Kidney tubule cell (primary cell): ENCODE measurements at regions not wholly inside any gene's neighbourhood (a gene's known extent, or its start where the extent isn't known, plus 50 kb on each side); places are given as distances from the start of the nearest gene placed in this dataset.

Source experiments
- DNase-seq: peaks from one replicate; pipeline ENCODE4 v3.0.0-alpha.2; 2018; ENCODE audit warnings: low spot score

GRCh38 chr4:99712530-99712929, 54.9 kb upstream of the C4orf54 start:
- no peak for DNase-seq

GRCh38 chr4:99712099-99712498, 54.5 kb upstream of the C4orf54 start:
- no peak for DNase-seq

- DNase-seq: peak; percentile 10
Measured at GRCh38 chr4:99711657-99712056, 54.0 kb upstream of the C4orf54 start.

- DNase-seq: peak; percentile 92
Measured at GRCh38 chr4:99710681-99711345, 53.2 kb upstream of the C4orf54 start.

- peak; percentile 49 for DNase-seq
Measured at GRCh38 chr4:99710020-99710419, 52.4 kb upstream of the C4orf54 start.

- DNase-seq: peak; percentile 20
Measured at GRCh38 chr4:99708551-99708950, 50.9 kb upstream of the C4orf54 start.
